ENCODE measurements at regions not wholly inside any gene's neighbourhood (a gene's known extent, or its start where the extent isn't known, plus 50 kb on each side); places are given as distances from the start of the nearest gene placed in this dataset.

DNA sequence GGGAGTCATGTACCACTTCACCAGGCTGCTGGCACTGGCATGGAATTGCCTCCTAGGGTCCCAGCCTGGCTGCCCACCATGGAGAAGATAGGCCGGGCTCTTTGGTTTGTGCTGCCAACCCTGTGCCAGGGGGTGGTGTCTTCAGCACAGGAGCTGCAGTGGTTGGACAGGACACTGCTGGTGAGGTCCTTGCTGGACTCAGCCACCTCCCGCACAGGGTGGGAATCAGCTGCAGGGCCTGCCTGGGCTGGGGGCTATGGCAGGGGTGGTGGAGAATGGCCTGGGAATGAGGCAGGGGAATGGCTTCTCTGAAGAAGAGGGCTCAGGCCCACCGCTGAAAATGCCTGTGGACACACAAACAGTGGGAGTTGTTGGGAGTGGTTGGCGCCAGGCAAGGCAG is 70.6 kb upstream of the CAPRIN2 start:
- peaks cover 5% of the 10 kb centered on the region; the same call in 1 of the 2 replicates for H3K9me2 ChIP-seq (ENCODE audit: insufficient read depth)
- H3K36me3 ChIP-seq (ENCODE audit: insufficient read depth), result no peaks in the 10 kb centered on the region
- Mint-ChIP-seq H3K36me3 (ENCODE audit: low read depth) (no peaks in the 10 kb centered on the region), H3K27me3 (ENCODE audit: insufficient read depth, low read depth, poor library complexity) (peaks cover 34% of the 10 kb centered on the region), H3K4me1 (peaks cover 21% of the 10 kb centered on the region), H3K27ac (no peak overlapping the region), H3K9me3 (no peaks in the 10 kb centered on the region), H3K4me3 (no peak overlapping the region)
- peaks cover 4% of the 10 kb centered on the region; the same call in 1 of the 2 replicates for H3F3A ChIP-seq (replicated peaks; ENCODE audit: low read depth)
- ATAC-seq (no peak), DNase-seq (ENCODE audit: low spot score) (no peak)
- TF ChIP-seq EZH2phosphoT487 (IDR thresholded peaks at IDR 0.05; ENCODE audit: unreplicated experiment) (no peak), ZNF331 (CRISPR knock-in tag; IDR thresholded peaks at IDR 0.05; ENCODE audit: low read depth) (no peak), CTCF (conservative IDR thresholded peaks at IDR 0.05; ENCODE audit: low read depth in 2 of 2) (no peak), NANOG (IDR thresholded peaks at IDR 0.05; ENCODE audit: borderline replicate concordance) (no peak), POLR2AphosphoS5 (IDR thresholded peaks at IDR 0.05; ENCODE audit: low read depth) (no peak), CREB1 (CRISPR knock-in tag; IDR thresholded peaks at IDR 0.05; ENCODE audit: low read depth) (no peak), EZH2 (IDR thresholded peaks at IDR 0.05; ENCODE audit: low read depth, unreplicated experiment) (no peak), ETS1 (IDR thresholded peaks at IDR 0.05) (no peak), ZNF114 (CRISPR knock-in tag; IDR thresholded peaks at IDR 0.05) (no peak)
- TF ChIP-seq, protein P1, sequence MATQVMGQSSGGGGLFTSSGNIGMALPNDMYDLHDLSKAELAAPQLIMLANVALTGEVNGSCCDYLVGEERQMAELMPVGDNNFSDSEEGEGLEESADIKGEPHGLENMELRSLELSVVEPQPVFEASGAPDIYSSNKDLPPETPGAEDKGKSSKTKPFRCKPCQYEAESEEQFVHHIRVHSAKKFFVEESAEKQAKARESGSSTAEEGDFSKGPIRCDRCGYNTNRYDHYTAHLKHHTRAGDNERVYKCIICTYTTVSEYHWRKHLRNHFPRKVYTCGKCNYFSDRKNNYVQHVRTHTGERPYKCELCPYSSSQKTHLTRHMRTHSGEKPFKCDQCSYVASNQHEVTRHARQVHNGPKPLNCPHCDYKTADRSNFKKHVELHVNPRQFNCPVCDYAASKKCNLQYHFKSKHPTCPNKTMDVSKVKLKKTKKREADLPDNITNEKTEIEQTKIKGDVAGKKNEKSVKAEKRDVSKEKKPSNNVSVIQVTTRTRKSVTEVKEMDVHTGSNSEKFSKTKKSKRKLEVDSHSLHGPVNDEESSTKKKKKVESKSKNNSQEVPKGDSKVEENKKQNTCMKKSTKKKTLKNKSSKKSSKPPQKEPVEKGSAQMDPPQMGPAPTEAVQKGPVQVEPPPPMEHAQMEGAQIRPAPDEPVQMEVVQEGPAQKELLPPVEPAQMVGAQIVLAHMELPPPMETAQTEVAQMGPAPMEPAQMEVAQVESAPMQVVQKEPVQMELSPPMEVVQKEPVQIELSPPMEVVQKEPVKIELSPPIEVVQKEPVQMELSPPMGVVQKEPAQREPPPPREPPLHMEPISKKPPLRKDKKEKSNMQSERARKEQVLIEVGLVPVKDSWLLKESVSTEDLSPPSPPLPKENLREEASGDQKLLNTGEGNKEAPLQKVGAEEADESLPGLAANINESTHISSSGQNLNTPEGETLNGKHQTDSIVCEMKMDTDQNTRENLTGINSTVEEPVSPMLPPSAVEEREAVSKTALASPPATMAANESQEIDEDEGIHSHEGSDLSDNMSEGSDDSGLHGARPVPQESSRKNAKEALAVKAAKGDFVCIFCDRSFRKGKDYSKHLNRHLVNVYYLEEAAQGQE (IDR thresholded peaks at IDR 0.05; ENCODE audit: unreplicated experiment), result no peak
- peaks cover 17% of the 10 kb centered on the region; the same call in 1 of the 2 replicates for H3K4me1 ChIP-seq (ENCODE audit: insufficient read depth)
- H2AFZ ChIP-seq, result no peak overlapping the region
- H3K4me2 ChIP-seq, result no peak overlapping the region
- no peak overlapping the region for H3K27ac ChIP-seq (ENCODE audit: low read depth)
- H4K20me1 ChIP-seq (replicated peaks; ENCODE audit: insufficient read depth), result no peaks in the 10 kb centered on the region
- H3K4me3 ChIP-seq, result no peak overlapping the region
- peaks cover 42% of the 10 kb centered on the region for H3K27me3 ChIP-seq (ENCODE audit: insufficient read depth)
- H3K79me2 ChIP-seq (replicated peaks; ENCODE audit: insufficient read depth), result no peaks in the 10 kb centered on the region
